ENCODE measurements at regions not wholly inside any gene's neighbourhood (a gene's known extent, or its start where the extent isn't known, plus 50 kb on each side); places are given as distances from the start of the nearest gene placed in this dataset.

DNA sequence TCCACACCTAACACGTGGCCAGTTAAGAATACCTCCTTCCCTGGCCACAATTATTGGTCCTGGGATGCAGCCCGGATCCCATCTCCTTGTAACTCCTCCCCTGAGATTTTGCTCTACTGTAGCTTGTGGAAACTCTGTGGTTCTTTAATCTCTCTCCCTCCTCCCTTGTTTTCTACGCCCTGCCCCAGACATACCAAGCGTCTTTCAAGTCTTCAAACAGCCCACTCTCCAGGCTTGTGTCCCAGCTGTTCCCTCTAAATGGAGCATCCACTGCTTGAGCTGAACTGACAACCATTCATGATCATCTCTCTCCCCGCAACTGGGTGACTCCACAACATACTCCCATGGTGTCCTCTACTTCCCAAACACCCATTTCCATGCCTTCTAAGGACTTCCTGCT is 111.6 kb downstream of the SIPA1L2 start:
- no peak for DNase-seq

DNA sequence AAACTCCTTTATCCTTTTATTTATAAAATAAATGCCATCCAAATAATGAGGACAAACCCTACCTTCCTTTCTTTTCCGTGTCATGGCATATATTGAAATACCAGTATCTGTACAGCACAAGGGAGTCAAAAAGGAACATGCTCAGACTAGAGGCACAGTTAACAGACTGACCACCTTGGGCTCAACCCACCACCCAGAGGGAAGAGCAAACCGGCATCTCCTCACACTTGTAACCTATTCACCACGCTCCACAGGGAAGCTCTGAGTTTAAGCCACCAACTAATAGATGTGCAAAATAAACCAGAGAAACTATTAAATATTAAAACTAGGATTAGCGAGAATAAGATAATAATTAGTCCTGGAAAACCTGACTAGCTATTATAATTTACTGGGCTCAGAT is 112.7 kb downstream of the SIPA1L2 start:
- DNase-seq = no peak

DNA sequence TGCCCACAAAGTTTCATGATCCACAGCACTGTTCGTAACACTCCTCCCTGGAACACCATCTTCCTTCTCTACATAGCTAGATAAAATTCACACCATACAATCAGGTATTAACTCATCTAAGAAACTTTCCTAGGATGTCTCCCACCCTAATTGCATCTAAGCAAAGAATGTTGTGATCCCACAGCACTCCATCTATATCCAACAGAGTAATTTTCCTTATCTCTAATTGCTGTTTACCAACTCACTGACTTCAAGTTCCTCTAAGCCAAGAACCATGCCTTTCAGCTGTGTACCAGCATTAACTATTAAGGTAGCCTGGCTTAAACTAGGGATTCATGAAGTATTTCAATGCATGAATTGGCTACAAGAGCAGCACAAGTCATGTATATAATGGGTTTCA is 114.2 kb downstream of the SIPA1L2 start:
- DNase-seq = no peak

DNA sequence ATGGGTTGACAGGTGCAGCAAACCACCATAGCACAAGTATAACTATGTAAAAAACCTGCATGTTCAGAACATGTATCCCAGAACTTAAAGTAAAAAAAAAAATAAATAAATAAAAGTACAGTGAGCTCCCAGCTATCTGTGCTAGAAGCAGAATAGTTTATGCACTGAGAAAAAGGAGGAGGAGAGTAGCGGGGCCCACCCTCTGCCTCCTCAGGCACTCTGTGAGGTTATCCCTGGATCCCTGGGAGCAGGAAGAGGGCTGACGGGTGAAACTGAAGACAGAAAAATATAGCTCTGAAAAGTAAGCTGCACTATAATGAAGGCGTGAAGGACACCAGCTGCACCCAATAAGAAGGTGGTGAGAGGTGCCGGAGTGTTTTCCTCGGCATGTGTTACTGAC is 117.2 kb downstream of the SIPA1L2 start:
- no peak for DNase-seq

DNA sequence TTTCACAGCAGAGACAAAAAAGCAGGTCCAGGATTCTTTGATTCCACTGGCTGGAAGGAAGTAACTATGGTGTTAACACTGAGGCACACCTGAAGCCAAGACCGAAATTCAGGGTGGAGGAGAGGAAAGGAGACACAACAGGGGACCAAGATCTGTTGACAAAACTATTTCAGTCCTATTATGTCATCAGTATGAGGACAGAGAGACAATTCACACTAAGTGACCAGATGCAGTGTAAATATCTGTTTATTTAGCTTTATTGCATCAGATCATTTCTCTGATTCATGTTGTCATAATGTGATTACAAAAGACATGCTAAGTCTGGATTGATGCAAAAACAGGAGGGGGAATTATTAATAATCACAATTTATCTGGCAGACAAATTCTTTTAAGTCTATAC is 118.8 kb downstream of the SIPA1L2 start:
- no peak for DNase-seq

DNA sequence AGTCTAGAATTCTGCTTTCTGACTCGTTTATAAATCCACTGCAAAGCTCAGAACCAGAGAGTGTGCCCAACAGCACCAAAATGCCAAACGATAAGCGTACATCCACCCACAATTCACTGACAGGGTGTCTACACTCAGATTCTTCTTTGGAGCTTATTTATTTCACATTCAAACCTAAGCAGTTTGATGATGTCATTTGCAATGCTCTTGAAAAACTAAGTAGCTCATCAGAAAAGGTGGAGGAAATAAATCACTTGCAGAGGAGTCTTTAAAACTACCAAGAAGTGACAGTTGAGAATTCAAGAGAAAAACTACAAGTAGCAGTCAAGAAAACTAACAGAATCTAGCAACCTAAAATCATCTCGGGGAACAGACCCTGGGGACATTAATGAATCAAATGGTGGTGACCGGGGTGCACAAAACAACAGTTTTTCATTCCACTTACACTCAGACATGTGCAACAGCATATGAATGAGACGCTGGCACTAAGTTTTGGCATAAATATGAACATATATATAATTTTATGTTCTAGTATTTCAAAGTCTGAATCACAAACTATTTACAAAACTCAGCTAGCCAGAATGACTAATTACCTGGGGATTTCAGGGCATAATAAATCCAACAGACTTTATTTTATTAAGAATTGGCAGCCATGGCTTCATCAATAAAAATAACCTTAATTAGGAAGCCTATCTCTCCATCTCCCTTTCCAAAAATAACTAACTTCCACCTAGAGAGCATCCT is 119.4 kb downstream of the SIPA1L2 start:
- no peak for DNase-seq

DNA sequence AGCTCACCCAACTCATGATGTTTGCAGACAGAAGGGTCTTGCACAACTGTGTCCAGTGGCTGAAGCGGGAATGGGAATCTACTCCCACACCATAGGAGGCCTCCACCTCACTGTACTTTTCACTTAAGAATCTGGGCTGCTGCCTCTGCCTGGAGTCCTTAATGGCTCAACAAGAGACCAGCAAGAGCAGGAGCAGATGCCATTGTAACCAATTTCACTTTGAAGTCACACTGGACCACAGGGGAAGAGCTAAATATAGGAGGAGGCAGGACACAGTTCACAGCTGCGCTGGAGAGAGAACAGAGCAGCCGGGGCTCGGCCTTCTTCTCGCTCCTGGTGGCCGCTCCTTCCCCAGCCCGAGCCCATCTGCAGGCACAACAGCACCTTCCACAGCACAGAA is 120.4 kb downstream of the SIPA1L2 start:
- DNase-seq = no peak

DNA sequence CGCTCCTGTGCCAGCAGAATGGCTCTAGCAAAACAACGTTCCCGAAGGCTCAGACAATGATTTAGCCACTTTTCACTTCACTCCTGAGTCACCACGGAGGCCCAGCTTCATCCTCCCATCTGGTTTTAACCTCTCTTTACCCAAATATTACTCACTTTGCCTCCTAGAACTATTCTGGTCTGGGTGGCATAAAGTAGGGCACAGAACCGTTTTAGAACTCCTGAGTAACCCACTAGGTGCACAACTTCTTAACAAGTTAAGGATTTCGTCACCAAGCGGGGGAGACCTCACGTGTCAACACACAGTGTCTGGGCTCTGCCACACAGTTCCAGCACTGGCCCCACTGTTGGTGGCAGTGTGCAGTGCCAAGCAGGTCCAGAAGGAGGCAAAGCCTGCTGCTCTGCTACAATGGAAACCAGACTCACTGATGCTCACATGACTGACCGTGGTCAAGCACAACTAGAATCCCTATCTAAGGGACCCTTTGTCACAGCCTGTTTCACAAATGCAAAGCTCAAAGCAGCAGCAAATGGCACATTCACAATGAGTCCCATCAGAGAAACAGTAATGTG is 121.7 kb downstream of the SIPA1L2 start:
- no peak for DNase-seq

DNA sequence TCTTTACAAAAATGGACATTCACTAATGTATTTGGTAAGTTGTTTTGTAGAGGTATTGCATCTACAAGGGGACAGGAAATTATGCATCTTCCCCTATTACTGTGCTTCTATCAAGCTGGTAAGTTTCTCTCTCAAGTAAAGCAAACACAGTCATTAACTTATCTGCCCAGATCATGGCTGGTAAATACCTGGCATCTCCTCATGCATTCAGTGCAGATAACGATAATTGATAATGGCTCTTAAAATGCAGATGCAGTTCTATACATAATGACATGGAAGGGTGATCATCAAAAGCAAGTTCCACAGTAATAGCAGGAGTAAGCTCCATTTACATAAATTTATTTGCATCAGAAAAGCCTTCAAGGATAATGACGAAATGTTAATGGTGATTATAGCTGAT is 122.4 kb downstream of the SIPA1L2 start:
- no peak for DNase-seq

DNA sequence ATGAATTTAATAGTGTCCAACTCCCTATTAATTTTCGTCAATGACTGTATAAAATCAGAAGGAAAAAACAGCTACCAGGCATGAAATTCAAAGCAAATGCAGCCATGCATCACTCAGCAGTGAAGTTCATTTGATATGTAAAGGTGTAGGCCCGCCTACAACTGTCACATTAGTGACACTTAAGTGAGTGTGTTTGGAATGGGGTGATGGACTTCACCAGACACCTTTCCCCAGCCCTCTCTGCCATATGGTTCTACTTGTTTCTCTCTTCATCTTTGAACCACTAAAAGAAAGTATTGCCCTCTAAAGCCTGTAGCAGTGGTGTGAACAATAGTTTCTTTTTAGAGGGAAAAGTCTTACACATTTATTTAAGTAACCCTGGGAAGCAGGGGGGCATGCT is 124.0 kb downstream of the SIPA1L2 start:
- DNase-seq = no peak

DNA sequence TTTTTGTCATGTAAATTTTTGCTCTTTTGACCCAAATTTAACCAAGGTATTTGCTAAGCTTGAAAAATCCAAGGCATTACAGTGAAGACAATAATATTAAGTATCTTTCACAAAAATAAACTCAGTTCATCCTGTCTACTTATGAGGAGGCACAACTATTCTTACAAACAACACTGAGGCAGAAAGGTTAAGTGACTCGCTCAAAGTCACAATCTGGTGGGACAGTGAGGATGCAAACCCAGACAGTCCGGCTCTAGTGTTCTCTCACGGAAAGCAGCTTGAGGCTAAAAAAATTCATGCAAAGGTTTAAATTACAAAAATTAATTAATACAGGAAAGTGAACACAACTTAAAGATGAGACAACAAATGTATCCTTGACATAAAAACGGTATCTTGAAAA is 125.3 kb downstream of the SIPA1L2 start:
- DNase-seq = no peak

DNA sequence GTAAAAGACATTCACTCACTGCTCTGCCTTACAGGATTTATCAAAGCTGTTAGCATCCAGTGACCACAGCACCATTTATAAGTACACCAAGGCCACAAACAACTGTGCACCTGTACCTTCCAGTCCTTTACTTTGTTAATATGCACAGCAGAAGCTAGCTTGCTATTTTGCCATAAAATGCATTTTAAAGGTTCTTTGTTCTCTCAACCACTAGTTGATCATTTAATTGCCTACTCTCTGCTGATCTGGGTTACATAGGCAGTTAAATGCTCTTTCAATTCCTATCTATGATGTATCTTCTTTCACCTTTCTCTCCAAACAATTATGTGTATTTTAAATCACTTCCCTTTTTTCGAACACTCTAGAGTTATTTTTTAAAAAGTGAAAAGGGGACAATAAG is 126.4 kb downstream of the SIPA1L2 start:
- no peak for DNase-seq

DNA sequence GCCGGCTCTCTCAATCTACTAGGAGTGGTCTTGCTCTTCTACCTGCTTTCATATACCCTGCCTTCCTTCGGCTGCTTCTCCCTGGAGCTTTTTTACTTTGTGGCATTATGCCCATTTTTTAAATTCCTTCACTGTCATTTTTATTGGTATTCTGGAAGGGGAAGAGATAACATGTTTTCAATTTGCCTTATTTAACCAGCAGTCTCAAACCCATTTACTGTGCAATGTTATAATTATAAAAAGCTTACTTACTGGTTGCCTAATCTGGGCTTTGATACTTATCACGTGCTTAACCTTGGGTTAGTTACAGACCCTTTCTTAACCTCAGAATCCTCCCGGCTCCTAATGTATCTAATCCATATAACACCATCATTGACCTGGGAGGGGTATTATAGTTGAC is 128.1 kb downstream of the SIPA1L2 start:
- DNase-seq = no peak

DNA sequence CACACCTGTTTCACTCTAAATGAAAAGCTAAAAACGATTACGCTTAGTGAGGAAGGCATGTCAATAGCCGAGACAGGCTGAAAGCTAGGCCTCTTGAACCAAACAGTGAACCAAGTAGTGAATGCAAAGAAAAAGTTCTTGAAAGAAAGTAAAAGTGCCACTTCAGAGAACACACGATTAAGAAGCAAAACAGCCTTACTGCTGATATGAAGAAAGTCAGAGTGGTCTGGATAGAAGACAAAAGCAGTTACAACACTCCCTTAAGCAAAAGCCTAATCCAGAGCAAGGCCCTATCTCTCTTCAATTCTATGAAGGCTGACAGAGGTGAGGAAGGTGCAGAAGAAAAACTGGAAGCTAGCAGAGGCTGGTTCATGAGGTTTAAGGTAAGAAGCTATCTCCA is 130.7 kb downstream of the SIPA1L2 start:
- DNase-seq = no peak

DNA sequence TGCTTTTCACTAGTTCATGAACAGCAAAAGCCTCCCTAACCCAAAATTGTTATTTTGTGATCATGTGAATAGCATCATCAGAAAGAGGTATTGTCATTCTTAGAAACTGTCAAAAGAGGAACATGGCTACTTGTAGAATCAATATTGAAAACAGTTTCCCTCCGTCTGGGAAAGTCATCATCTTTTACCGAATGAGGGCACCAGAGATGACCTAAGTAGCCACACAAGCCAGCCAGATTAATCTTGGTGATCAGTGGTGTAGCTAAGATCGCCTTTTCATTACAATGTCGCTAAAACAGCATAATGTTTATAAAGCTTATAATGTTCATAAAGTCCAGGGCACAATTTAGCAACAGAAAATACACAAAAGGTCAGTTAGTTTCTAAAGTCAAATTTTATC is 136.1 kb downstream of the SIPA1L2 start:
- DNase-seq = no peak

DNA sequence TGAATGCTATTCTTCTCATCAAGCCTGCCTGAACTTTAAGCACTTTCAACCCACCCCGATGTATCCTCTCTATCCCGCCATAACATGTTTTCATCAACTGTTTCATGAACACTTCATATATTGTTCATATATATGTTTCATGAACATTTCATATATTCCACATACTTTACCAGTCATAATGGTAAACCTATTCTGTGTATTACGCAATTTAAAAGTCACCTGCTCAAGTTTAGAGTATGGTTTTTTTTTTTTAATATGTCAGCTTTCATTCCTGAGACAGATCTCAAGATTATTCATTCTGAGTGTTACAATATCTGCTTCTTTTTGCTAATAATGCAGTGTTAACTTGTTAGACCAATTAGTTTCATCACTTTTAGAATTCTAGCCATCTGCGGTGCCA is 140.7 kb downstream of the SIPA1L2 start:
- DNase-seq = no peak

DNA sequence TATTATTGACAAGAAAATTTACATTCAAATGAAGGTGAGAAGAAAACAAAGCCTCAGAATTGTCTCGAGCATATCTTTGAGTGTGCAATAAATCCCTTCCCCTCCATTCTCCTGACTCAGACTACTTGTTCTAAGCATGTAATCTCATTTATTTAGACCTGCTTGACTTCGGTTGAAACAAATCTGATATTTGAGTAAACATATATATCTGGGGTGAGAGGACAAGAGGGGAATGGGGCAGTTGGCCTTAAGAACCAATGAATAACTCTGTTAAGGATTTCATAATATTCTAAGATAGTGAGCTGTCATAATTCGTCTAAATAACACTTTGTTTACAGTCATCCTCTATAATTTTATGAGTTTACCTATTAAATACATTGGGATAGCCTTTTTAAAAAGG is 142.7 kb downstream of the SIPA1L2 start:
- DNase-seq = no peak

DNA sequence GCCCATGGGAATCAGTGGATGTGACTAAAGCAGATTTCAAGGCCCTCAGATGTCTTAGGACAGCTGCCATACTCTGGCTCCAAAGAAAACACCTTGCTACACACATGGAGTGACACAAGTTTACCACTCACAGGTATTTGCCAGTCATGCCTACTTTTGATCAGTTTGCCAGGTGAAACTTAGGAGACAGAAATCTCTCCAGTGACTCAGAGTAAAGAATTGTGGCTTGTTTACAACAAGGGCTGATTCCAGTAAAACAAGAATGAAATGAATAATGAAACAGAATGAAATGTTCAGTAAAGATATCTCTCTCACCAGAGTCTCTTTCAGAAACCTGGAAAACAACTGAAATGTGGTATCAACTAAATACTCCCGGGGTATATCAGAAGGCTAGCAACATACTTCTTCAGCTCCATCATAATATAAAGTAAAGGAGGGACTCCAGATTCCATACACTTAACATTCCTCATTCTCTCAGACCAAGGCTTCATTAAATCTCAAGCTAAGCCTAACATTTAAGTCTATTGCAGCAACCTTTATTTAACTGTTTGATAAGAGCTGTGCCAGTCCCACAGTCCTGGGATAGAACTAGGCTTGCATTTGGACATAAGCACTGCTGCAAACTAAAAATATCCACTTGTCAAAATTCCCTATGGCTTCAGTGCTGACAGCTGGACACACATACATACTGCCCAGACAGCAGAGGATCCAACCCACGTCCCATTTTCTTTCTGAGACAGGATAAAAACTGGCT is 143.3 kb downstream of the SIPA1L2 start:
- DNase-seq = no peak

DNA sequence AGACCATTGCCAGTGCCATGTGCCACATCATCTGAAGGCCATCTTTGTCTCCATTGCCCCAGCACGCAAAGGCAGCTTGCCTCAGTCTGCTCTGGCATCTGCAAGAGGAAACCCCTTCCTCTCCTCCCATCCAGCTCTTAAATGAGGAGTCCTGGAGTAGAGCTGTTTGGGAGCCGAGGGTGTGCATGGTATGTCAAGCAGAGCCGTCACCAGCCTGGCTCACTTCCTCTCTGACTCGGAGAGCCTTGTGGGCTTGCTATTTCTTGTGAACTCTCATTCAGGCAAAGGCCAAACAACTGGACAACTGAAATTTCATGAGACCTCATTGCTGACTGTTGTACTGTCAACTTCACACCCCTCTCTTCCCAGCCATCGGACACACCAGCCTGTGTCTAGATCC is 143.9 kb downstream of the SIPA1L2 start:
- DNase-seq = no peak

DNA sequence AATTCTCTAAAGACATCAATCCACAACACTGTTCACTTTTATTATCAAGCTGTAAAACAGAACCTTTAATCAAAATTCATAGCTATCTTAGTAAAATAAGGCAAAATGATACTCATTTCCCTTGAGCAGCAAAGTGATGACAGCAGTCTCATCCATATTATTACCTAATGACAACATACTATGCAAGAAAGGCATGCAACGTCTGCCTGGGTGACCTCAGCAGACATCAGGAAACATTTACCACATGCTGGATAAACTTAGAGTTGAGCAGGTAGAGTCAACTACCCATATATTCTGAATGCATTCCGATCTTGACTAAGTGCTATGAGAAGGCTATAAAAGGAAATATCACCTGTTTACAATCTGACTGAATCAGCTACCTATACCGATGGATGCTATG is 145.1 kb downstream of the SIPA1L2 start:
- DNase-seq = no peak

DNA sequence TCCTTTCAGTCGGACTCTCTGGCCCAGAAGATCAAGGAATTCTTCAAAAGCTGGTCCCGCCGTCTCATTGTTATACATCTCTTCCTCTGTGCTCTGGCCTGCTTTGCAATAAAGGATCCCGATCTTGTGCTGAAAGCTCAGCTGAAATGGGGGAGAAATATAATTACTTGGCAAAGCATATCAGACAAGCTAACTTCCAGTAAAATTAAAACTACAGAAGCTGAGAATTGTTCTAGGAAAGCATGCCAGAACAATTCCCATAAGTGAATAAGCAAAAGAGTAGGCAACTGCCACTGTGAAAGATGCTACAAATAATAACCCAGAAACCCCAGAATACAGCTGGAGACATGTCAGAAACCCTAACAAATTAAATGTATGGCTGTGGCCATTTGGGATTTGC is 146.1 kb downstream of the SIPA1L2 start:
- DNase-seq = no peak

DNA sequence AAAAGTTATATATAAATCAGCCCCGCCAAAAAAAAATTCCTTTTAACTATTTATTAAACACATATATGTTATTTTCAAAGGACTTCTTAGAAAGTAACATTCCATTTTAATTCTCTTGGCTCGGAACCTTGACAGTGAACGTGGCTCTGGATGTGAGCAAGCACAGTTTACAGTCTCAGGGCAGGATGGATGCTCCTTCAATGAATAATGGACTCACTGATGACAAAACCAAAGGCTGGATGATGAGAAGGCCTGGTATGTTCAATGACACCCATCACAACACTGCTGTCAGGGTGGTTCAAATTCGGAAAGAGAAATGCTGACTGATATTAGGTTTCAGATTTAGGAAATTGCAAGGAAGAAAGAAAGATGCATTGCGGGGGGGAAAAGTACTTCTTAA is 148.8 kb downstream of the SIPA1L2 start:
- no peak for DNase-seq

DNA sequence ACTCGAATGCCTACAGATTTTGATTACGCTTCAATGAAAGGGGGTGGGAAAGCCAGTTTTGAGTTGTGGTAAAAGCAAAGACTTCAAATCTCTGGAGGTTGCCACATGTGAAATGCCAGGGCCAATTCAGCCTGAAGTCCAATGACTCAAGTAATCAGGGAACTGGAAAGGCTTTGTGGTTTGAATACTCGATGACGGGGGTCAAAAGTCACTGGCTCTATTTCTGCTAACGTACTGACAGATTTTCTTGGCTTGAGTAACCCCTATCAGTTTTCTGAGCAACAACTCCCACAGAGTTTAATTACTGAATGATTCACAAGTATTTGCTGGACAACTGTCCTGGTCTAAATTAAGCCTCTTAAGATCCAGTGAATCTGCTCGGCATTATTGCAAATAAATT is 152.2 kb downstream of the SIPA1L2 start:
- DNase-seq = no peak

DNA sequence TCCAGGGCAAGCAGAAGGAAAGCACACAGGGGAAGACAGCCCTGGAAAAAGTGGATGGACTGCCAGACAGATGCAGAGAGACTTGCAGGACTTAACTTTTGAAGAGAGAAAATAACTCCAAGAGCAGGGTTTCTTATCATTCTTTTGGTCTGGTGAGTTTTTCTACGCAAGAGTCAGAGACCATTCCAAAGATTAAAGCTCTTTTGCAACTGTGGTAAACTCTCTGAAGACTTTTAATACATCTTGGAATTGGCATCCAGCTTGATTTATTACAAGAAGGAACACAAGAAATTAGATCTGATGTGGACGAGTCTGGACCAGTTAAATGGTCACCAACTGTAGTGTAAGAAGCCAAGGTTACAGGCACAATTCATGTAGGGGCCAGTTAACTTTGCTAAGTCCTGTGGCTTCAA is 153.4 kb downstream of the SIPA1L2 start:
- no peak for DNase-seq

Data from T-helper 9 cell (primary cell).